ENCODE measurements at regions not wholly inside any gene's neighbourhood (a gene's known extent, or its start where the extent isn't known, plus 50 kb on each side); places are given as distances from the start of the nearest gene placed in this dataset.

DNA sequence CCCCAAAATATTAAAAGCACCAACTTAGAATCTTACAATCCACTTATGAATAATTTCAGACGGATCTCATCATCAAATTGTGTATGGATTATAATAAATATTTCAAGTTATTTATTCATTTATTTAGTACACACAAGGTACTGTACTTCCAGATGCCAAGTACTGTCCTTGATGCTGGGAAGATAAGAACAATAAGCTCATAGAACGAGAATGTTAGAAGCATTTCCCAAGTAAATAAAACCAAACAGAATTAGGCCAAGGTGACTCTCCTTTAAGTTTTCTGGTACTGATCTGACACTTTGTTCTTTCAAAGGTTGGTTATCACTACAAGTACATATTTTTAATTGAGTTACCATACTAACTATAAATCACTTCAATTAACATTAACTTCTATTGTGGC, 416.1 kb upstream of the ETAA1 start:
- no peak for DNase-seq

DNA sequence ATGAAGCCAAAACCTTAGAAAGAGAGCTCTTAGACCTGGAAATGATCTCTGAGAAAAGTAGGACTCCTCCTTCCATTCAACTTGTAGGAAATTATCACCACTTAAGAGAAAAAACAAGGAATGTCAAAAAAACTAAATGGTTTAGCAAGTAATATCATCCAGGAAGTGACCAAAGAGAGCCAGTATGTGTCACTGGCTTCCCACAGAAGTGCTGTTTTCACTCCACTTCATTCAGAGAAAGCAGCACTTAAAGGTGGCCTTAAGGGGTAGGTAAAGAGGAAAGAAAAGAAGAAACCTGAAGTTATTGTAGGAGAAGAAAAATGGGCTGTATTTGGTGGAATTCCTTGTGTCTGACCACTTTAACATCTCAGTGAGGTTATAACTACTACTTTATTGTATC, 414.4 kb upstream of the ETAA1 start:
- no peak for DNase-seq

DNA sequence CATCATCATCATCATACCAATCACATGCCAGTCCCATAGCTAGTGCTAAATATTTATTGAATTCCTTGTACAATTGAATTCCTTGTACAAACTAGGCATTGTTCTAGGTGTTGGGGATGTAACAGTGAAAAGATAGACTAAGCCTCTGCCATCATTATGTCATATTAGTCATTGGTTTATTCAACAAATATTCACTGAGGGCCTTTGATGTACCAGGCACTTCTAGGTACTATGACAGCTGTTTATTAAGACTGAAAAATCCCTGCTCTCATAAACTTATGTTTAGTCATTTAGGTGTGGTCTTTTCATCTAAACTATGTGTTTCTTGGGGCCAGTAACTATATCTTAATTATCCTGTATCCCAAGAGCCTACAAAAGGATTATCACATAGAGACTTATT, 412.3 kb upstream of the ETAA1 start:
- no peak for DNase-seq

DNA sequence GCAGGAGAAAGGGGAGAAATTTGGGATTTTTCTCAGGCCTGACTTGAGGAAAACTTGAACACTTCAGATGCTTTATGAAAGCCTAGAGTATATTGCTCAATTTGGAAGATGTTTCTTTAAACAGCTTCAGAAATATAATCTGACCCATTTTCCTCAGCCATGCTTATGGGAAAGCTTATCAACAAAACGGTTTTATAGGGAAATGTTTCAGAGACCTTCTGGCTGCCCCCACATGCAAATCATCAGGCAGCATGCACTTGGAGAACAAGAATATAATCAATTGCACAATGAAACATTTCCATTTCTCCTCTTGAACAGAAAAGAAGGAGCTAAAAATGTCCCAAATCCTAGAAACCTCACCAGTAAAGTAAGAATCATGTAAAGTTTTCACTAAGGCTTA, 411.2 kb upstream of the ETAA1 start:
- DNase-seq, result no peak

DNA sequence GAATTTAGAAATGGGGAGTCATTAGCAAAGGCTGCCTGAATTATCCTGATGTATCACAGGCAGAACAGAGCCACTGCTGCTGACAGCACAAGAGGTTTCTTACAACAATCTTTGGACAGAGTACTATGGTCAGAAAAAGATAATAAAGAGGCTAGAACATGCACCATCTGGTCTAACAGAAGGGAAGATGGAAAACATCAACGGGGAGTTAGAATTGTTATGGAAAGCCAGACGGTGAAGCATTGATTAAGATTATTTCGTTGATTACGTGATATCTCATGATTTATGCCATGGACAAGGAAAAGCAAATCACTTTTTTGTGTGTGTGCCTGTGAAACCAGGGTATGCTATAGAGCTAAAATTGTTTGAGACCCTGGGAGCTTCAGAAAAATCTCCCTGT, 409.4 kb upstream of the ETAA1 start:
- peak; percentile 81 to 91 for DNase-seq

DNA sequence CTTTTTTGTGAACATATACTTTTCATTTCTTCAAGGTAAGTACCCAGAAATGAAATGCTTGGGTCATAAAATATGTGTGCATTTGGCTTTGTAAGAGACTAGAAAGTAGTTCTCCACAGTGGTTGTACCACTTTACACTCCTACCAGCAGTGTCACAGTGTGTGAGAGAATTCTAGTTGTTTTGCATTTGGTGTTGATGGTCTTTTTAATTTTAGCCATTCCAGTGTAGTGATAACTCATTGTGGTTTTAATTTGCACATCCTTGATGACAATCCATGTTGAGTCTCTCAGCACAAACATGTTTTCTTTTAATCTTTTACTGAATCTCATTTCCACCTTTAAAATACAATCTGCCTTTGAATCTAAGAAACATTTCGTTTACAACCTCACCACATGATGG, 402.5 kb upstream of the ETAA1 start:
- DNase-seq, result no peak

DNA sequence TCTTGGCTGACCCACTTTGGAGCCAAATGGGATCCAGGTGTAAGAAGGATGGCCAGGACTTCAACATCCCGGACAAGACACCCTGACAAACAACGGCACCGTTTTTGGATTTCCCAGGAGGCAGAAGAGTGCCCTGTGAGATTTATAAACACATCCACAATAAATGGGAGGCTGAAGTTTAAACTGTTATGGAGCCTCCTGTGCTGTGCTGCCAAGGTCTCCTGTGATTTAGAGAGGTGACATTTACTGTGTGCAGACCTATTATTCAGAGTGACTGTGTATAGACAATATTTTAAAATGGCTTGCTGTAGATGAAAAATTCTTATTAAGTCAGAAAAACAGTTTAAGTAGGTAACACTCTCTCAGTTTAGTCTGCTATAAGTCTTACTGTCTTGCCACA, 401.5 kb upstream of the ETAA1 start:
- DNase-seq, result no peak

DNA sequence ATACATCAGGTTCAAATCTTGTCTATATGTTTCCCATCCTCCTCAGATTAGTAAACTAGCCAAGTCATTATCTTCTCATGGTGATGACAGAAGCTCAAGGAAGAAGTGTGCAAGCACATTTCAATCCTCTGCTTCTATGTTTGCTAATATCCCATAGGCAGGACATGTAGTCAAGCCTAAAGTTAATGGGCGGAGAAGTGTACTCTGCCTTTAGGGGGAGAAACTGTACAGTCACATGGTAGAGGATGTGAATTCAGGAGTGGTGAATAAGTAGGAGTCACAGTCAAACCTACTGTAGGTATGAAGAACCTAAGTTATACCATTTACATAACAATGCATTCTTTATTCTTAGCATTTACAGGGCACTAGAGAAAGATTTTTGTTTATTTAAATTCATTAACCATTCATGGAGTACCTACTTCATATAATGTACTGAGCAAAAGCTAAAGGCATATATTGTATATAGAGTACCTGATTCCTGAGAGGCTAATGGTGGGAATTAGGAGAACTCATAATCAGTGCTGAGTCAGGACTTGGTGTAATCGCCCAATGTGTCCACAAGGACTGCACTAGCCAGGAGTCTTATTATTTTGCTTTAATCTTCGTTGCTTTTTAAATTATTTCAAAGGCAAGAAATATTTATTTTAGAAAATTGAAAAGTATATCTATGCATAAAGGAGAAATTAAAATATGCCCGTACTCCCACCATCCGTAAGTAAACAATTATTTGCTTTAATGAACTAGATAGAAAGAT, 394.3 kb upstream of the ETAA1 start:
- no peak for DNase-seq

DNA sequence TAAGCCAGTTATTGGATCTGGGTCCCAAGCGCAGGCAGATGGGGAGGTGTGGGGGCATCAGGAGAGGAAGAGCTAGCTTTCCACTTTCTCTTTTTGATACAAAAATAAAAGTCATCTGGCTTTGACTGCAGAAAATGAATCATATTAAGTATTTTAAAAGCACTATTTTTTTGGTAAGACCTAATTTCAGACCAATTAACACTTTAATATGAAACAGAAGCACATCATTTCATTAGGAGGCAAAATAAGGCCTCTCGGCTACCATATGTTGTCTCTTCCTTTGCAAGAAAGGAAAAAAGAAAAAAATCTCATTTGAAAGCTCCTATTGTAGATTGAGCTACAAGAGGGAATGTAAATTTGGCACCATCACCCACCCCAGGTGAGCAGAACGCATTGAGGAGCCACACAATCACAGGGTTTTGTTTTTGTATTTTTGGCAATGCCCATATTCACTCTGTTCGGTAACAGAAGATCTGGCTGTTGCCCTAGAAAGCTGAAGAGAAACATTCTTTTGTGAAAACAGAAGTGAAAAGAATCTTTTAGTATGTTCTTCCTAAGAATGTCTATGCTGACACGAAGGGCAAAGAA, 390.7 kb upstream of the ETAA1 start:
- no peak for DNase-seq

DNA sequence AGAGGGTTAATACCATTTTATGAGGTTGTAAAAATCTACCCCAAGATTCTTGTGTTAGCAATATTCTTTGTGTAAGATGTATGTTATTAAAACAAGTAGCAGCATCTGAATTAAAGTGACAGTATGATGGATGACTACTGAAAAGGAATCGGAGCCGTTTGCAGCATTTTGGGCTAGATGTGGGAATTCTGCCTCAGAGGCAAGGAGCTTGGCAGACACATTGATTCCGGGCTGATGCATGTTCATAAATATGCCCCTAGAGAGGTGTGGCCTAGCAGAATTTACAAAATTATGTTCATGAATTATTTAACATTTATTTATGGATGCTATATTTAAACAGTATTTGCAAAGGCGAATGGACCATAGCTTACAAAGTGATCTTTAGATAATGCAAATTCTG, 389.0 kb upstream of the ETAA1 start:
- no peak for DNase-seq

DNA sequence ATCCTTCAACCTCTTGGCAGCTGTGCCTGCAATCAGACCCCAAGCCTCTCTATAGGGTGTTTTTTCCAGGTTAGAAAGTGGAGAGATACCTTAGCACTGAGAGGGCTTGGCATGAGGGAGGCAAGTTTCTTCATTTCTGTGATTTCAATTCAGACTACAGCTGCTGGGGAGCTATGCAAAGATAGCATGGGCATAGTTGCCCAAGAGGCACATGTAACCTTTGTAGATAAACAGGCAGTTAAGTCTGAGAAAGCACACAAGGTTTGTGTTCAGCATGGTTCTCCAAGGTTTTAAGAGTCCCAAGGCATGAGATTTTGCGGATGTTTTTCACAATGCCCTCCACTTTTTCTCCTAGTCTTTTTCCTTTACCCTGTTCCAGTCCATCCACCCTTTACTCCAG, 385.0 kb upstream of the ETAA1 start:
- DNase-seq, result no peak

DNA sequence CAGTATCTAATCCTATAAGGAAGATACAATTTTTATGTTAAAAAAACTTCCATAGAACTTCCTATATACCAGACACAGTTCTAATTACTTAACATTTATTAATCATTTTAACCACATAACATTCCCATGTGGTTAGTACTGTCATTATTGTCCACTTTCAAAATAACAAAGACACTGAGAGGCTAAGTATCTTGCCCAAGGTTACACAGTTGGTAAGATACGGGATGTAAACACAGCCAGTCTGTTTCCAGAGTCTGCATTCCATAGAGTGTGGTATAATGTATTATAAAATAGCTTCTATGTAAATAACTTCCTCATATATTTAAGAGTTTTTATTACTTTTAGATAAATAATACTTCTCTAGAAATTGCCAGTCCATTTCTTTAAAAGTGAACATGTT, 383.3 kb upstream of the ETAA1 start:
- DNase-seq, result no peak

DNA sequence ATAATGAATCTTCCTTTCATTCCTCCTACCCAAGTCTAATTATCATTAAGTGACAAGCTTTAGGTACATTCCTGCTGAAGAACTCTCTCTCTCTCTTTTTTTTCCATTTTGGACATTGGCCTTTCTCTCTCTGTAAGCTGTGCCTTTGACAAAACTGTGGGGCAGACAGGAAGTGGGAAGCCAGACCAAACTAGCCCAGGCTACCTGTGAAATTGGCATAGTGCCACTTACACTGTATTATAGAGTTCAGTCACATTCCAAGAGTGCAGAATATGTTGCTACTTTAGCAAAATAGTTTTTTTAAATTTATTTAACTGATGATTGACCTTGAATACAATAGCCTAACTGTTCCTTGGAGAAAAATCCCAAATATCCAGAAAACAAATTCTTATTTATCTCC, 381.5 kb upstream of the ETAA1 start:
- DNase-seq, result no peak

DNA sequence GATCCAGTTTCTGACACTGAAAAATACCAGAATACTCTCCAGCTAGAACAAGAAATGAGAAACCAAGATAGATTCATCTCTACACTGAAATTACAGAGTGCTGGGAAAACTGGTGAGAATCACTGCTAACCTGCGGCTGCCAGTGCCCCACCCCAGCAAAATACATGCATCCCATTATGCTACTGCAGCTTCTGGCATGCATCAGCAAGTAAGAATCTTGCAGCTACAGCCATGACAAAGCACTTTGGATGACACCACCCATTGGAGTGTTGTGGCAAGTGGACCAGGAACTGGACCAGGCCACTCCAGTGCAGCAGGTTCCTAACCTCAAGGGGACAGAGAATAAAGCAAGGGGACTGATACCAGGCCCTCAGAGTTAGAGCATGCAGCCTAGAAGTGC, 378.8 kb upstream of the ETAA1 start:
- DNase-seq, result no peak

DNA sequence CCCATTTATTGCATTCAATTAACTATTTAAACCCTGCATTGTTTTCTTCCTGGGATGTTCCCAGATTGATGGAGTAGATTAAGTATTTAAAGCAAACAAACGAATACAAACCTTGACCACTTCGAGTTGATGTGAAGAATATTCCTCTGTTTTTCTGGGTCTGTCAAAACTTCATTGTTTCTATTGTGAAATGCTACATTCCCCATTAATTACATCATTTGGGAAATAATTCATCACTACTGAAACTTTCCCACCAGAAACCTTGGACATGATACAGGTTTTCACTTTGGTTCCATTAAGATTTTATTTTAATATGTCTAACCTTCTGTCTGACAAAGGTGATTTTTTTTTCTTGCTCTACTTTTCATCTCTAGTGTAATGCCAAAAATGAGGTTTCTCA, 365.1 kb upstream of the ETAA1 start:
- DNase-seq, result no peak

DNA sequence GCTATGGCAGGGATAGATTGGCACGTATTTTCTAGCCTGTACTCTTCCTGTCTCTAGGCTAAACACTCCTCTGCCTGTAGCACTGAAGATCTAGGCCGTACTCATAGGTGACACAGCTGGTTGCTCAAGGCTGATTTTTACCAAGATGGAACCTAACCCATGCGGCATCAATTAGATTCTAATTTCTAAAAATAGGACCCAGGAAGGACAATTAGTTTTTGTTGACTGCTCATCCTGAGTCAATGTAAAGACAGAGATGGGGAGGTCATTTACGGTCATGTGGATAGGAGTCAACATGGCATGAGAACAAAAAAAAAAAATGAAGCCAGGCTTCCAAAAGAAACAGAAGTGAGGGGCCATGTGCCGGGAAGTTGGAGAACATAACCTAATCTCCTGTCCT, 360.7 kb upstream of the ETAA1 start:
- DNase-seq, result no peak

DNA sequence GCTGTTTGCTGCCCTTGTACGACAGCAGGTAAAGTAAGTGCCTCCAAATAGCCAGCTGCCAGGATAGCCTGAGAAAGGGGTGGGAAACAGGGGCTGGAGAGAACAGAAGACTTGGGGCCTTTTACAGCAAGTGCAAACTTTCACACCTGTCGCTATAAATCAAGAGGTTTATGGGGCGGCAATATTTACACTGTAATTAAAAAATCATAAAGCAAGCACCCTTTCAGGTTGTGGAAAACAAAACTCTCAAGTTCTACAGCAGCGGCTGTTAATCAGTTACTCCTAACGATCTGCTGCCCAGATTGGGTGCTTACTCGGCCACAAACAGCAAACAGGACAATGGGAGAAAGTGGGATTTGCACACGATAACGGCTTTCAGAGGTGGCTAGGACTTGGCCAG, 359.5 kb upstream of the ETAA1 start:
- peak; percentile 60 to 87 for DNase-seq

DNA sequence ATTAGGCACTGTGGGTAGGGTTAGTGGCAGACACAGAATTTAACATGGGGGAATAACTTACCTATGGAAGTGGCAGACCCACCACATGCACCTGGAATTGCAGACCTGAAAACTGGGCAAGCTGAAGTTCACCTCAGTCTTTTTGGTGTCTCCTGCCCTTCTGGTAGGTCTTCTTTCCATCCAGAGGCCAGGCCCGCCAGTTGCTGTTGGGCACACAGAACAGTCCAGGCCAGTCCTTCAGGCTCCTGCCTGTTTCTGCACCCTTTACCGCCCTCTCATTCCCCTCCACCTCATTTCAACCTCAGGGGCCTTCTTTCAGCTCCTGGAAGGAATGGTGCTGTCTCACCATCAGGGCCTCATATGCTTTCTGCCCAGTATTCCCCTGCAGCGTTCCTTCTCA, 358.9 kb upstream of the ETAA1 start:
- no peak for DNase-seq

DNA sequence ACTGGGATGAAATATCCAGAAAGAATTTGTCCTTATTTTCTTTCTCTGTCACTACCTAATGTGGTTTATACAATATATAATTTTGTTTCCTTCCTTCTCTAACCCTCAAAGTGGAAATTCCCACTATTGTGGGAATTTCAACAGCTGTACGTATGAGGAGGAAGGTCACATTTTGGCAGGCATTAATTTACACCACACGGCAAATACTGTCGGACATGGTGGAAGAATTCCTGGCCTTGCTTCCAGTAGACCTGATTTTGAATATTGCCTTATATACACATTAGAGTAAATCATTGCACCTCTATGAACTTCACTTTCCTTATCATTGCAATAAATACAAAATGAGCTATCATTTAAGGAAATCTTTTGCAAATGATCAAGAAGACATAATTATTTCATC, 358.1 kb upstream of the ETAA1 start:
- no peak for DNase-seq

DNA sequence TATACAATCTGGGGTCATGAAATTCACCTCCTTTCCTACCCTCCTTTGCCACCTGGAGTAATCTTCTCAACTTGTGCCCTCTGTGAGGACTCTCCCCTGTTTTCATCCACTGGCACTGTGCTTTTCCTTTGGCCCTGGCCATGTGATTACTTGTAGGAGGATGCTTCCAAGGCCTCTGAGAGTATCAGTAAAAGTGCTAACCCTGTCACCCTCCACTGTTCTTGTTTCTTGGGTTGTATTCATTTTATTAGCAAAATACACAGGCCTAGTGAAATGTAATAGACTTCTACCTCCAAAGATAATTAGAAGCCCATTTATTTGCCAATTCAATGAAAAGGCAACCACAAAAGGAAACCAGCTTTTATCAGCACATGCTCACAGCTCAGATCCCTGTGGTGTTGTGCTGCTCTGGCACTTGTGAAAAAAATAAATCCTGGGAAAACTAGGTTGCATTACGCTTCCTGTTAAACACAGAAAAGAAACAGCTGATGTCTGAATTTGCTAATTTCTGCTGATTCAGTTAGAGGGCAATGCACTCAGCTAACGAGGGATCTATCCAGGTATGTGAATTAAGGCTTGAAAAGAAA, 357.5 kb upstream of the ETAA1 start:
- no peak for DNase-seq

DNA sequence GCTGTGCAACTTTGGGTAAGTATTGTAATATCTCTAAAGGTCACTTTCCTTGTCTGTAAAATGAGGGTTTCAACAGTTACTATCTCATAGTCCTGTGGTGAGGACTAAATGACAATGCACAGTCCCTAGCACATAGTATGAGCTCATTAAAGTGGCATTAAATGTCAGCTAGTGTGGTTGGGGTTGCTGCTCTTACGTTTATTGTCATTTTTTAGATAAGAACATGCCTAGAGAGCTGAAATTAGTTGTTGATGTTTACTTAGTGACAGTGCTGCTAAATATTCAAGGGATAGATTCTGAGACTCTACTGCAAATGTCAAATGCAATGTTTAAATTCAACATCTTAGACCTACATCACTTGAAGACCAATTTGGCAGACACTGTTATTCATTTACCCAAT, 356.1 kb upstream of the ETAA1 start:
- DNase-seq, result no peak

DNA sequence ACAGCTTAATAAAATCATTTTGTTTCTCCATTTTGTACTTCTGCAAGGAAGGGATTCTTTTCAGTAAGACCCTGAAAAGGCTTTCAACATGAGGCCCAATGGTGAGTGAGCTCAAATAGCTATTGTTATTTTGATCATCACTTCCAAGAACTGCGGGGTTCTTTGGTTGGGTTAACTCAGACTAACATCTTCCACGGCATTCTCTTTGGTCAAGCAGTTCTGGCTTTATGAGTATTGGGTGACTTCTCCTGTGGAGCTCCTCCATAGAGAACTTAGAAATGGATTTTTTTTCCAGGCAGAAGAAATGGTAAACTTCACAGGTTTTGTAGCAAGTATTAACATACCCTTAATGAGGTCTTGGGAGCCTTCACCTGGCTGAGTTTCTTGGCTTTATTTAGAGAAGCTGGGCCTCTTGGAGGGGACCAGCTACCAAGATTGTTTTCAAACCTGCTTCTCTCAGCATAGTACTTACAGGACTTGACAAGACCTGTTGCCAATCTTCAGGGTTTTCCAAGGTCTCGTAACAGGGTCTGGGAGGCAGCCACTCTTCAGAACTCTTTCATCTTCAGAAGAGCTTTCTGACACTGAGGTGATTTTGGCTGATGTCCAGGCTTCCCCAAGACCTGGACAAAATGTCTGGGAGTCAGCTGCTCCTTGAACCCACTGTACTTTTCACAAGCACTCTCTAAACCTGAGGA, 353.2 kb upstream of the ETAA1 start:
- DNase-seq, result no peak

DNA sequence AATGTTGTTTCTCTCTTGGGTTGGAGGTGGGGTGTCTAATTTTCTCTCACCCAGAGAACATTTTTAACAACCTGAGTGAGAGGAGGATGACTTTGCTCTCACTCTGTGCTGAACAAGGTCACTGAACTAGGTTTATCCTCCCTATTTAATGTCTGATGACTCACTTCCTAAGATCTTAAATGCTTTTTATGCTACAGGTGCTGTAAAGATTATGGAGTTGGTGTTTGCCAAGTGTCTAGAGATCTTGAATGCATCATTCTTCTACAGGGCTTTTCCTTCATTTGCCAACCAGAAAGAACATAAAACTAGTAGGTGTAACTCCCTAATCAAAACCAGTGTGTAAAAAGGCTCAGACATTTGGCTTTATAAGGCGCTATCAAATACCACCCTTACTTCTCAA, 350.5 kb upstream of the ETAA1 start:
- no peak for DNase-seq

DNA sequence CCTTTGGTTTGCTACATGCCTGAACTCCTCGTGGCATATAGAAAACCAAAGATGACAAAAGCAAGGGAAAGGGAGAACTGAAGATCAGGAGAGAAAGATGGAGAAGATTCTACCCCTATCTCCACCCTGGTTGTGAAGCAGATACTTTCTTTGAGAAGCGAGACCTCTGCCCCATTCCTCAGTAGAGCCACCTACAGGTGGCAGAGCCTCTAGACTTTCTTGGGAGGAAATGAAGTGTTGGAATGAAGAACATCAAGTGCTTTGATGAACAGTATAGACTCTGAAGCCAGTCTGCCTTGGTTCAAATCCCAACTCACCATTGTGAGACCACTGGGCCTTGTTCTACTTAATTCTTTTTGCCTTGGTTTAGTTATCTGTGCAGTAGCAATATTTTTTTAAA, 348.8 kb upstream of the ETAA1 start:
- no peak for DNase-seq
